H9 (cell line): ENCODE measurements at regions not wholly inside any gene's neighbourhood (a gene's known extent, or its start where the extent isn't known, plus 50 kb on each side); places are given as distances from the start of the nearest gene placed in this dataset.

ENCODE experiments used
- DNase-seq: peaks from one replicate; pipeline ENCODE4 v3.0.0-alpha.2; 2017
- H2AFZ ChIP-seq: one replicate; pipeline ENCODE4 v1.6.1; 2013; ENCODE audit warnings: mild to moderate bottlenecking, low read length, control low read depth, moderate library complexity
- H2AK5ac ChIP-seq: 2 replicates; pipeline ENCODE4 v1.6.1; 2013; ENCODE audit warnings: low read length, control low read depth, mixed read lengths; ENCODE audit not compliant: insufficient read length
- H2BK120ac ChIP-seq: one replicate; pipeline ENCODE4 v1.6.1; 2013; ENCODE audit warnings: low read depth, mild to moderate bottlenecking, low read length, control low read depth, inconsistent platforms; ENCODE audit not compliant: poor library complexity, severe bottlenecking
- H2BK12ac ChIP-seq: 2 replicates; pipeline ENCODE4 v1.6.1; 2013; ENCODE audit warnings: low read length, control low read depth, mixed read lengths, low read depth; ENCODE audit not compliant: insufficient read length
- H2BK15ac ChIP-seq: 2 replicates; pipeline ENCODE4 v1.6.1; 2013; ENCODE audit warnings: low read depth, low read length, control low read depth
- H2BK20ac ChIP-seq: one replicate; pipeline ENCODE4 v1.6.1; 2013; ENCODE audit warnings: low read depth, mild to moderate bottlenecking, low read length, control low read depth, inconsistent platforms; ENCODE audit not compliant: poor library complexity, severe bottlenecking
- H2BK5ac ChIP-seq: 2 replicates; pipeline ENCODE4 v1.6.1; 2013; ENCODE audit warnings: low read length, control low read depth, mixed read lengths; ENCODE audit not compliant: insufficient read length
- H3K14ac ChIP-seq: 2 replicates; pipeline ENCODE4 v1.6.1; 2013; ENCODE audit warnings: low read length, control low read depth; ENCODE audit not compliant: insufficient read depth
- H3K18ac ChIP-seq: 2 replicates; pipeline ENCODE4 v1.6.1; 2013; ENCODE audit warnings: low read depth, mild to moderate bottlenecking, mixed read lengths, low read length, control low read depth; ENCODE audit not compliant: insufficient read length
- H3K23ac ChIP-seq: 2 replicates; pipeline ENCODE4 v1.6.1; 2013; ENCODE audit warnings: low read length, control low read depth, mixed read lengths, low read depth; ENCODE audit not compliant: insufficient read length
- H3K23me2 ChIP-seq: 2 replicates; pipeline ENCODE4 v1.6.1; 2013; ENCODE audit warnings: low read depth, mild to moderate bottlenecking, mixed read lengths, low read length, control low read depth; ENCODE audit not compliant: insufficient read length, poor library complexity, severe bottlenecking
- H3K27ac ChIP-seq: 2 replicates; pipeline ENCODE4 v1.5.1; 2013; ENCODE audit warnings: low read length, control low read depth, mixed read lengths, low read depth; ENCODE audit not compliant: insufficient read length
- H3K27me3 ChIP-seq: 2 replicates; pipeline ENCODE4 v1.6.1; 2013; ENCODE audit warnings: low read length, control low read depth, inconsistent platforms; ENCODE audit not compliant: insufficient read depth
- H3K4ac ChIP-seq: 2 replicates; pipeline ENCODE4 v1.6.1; 2013; ENCODE audit warnings: low read depth, mild to moderate bottlenecking, control low read depth, inconsistent platforms, low read length, moderate library complexity
- H3K4me1 ChIP-seq: 2 replicates; pipeline ENCODE4 v1.6.1; 2013; ENCODE audit warnings: low read length, control low read depth, inconsistent platforms; ENCODE audit not compliant: insufficient read depth
- H3K4me2 ChIP-seq: 2 replicates; pipeline ENCODE4 v1.6.1; 2013; ENCODE audit warnings: low read length, control low read depth, mixed read lengths; ENCODE audit not compliant: insufficient read length, insufficient read depth
- H3K56ac ChIP-seq: 2 replicates; pipeline ENCODE4 v1.6.1; 2013; ENCODE audit warnings: low read depth, mild to moderate bottlenecking, mixed read lengths, low read length, control low read depth; ENCODE audit not compliant: insufficient read length
- H3K79me1 ChIP-seq: 2 replicates; pipeline ENCODE4 v1.6.1; 2013; ENCODE audit warnings: low read depth, mild to moderate bottlenecking, moderate library complexity, low read length, control low read depth, inconsistent platforms; ENCODE audit not compliant: insufficient read depth, poor library complexity, severe bottlenecking
- H3K79me2 ChIP-seq: 2 replicates; pipeline ENCODE4 v1.6.1; 2013; ENCODE audit warnings: low read length, control low read depth, inconsistent platforms; ENCODE audit not compliant: insufficient read depth
- H3K9ac ChIP-seq: 2 replicates; pipeline ENCODE4 v1.6.1; 2013; ENCODE audit warnings: low read length, control low read depth, mixed read lengths; ENCODE audit not compliant: insufficient read length; ENCODE audit errors: extremely low read depth
- H3K9me3 ChIP-seq: one replicate; pipeline ENCODE4 v1.6.1; 2013; ENCODE audit warnings: low read depth, low read length, inconsistent platforms; ENCODE audit not compliant: control insufficient read depth
- H3T11ph ChIP-seq: one replicate; pipeline ENCODE4 v1.6.1; 2013; ENCODE audit warnings: mild to moderate bottlenecking, low read length, control low read depth, inconsistent platforms
- H4K20me1 ChIP-seq: one replicate; pipeline ENCODE4 v1.6.1; 2013; ENCODE audit not compliant: control insufficient read depth, insufficient read length, insufficient read depth
- H4K5ac ChIP-seq: 2 replicates; pipeline ENCODE4 v1.6.1; 2013; ENCODE audit warnings: low read depth, mild to moderate bottlenecking, mixed read lengths, low read length, control low read depth; ENCODE audit not compliant: insufficient read length
- H4K8ac ChIP-seq: replicated peaks from 2 replicates; pipeline ENCODE4 v1.6.1; 2013; ENCODE audit warnings: low read length, control low read depth, mixed read lengths, low read depth; ENCODE audit not compliant: insufficient read length
- H4K91ac ChIP-seq: 2 replicates; pipeline ENCODE4 v1.6.1; 2013; ENCODE audit warnings: low read depth, mild to moderate bottlenecking, moderate library complexity, mixed read lengths, low read length, control low read depth; ENCODE audit not compliant: insufficient read length
- H3K27ac Mint-ChIP-seq, 3 experiments: 2 replicates in 2 of 3; 3 replicates in 1 of 3; pipeline ENCODE4 v1.8.0; 2020 to 2021; ENCODE audit warnings: mixed read lengths in 3 of 3, mild to moderate bottlenecking in 1 of 3, moderate library complexity in 1 of 3
- H3K27me3 Mint-ChIP-seq: 2 replicates; pipeline ENCODE4 v1.8.0; 2021; ENCODE audit warnings: low read depth, mild to moderate bottlenecking, moderate library complexity, mixed read lengths
- H3K36me3 Mint-ChIP-seq, 3 experiments: 2 replicates in 2 of 3; 3 replicates in 1 of 3; pipeline ENCODE4 v1.8.0; 2020 to 2021; ENCODE audit warnings: low read depth in 3 of 3, mixed read lengths in 3 of 3; ENCODE audit not compliant: insufficient read depth in 1 of 3
- H3K4me1 Mint-ChIP-seq, 2 experiments: 2 replicates each; pipeline ENCODE4 v1.8.0; 2020; ENCODE audit warnings: mixed read lengths in 2 of 2
- H3K4me3 Mint-ChIP-seq, 2 experiments: 2 replicates in 1 of 2; 3 replicates in 1 of 2; pipeline ENCODE4 v1.8.0; 2020 to 2021; ENCODE audit warnings: mild to moderate bottlenecking in 2 of 2, mixed read lengths in 2 of 2, moderate library complexity in 1 of 2
- H3K9me3 Mint-ChIP-seq, 2 experiments: 2 replicates in 1 of 2; 3 replicates in 1 of 2; pipeline ENCODE4 v1.8.0; 2020; ENCODE audit warnings: mild to moderate bottlenecking in 2 of 2, mixed read lengths in 2 of 2, moderate library complexity in 1 of 2
- WGBS: extraction: QIAGEN DNeasy Blood & Tissue Kit; methylation state at CpG from one replicate; pipeline ENCODE4 v1.1.7; 2013; ENCODE audit warnings: missing lambda C conversion rate, low lambda C conversion rate, mixed read lengths; ENCODE audit not compliant: insufficient read length; ENCODE audit errors: extremely low coverage; 5-methylcytosine and 5-hydroxymethylcytosine counted together
- TF ChIP-seq, protein P1 (sequence below): fragments of 200-600 bp; sonication (generic); conservative IDR thresholded peaks from 3 replicates; pipeline ENCODE4 v1.8.0; 2021; ENCODE audit warnings: antibody characterized with exemption, mild to moderate bottlenecking

DNA sequence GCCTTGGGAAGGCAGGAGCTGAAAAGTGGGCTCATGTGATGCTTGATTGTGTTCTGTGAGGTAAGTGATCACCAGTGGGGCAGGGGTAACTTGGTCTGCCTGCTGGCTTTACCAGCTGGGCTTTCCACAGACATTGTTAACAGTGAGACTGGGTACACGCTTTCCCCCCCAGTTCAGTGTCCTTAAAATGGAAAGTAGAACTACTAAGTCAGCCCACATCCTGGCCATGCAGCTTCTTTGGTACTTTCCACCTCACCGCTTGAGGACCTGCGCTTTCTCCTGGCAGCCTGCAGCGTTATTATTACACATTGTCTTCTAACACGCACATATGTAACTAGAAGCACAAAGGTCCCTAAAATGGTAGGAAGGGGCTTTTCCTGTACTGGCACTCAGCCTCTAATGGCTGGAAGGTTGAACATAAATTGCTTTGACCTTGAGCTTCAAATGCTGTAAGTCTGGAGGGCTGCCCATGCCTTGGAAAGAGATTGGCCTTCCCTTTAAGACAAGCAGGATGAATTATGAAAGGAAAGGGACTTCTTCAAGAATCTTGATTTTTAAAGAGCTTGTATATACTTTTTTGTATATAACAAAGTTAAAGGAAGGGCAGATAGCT lies 216.1 kb upstream of the ROPN1 start:
- TF ChIP-seq, protein P1, sequence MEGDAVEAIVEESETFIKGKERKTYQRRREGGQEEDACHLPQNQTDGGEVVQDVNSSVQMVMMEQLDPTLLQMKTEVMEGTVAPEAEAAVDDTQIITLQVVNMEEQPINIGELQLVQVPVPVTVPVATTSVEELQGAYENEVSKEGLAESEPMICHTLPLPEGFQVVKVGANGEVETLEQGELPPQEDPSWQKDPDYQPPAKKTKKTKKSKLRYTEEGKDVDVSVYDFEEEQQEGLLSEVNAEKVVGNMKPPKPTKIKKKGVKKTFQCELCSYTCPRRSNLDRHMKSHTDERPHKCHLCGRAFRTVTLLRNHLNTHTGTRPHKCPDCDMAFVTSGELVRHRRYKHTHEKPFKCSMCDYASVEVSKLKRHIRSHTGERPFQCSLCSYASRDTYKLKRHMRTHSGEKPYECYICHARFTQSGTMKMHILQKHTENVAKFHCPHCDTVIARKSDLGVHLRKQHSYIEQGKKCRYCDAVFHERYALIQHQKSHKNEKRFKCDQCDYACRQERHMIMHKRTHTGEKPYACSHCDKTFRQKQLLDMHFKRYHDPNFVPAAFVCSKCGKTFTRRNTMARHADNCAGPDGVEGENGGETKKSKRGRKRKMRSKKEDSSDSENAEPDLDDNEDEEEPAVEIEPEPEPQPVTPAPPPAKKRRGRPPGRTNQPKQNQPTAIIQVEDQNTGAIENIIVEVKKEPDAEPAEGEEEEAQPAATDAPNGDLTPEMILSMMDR = no peak
- H3K4me3 Mint-ChIP-seq = no peak overlapping the region
- no peak overlapping the region for H3K23ac ChIP-seq
- no peak overlapping the region for H3K4ac ChIP-seq
- no peak overlapping the region for H2AK5ac ChIP-seq
- H3K79me2 ChIP-seq = no peaks in the 10 kb centered on the region
- no peak overlapping the region for H3K27ac Mint-ChIP-seq
- no CpG with 5 or more reads among the region's 5 CpGs for WGBS
- H3T11ph ChIP-seq = no peak overlapping the region
- H3K36me3 Mint-ChIP-seq = no peaks in the 10 kb centered on the region
- no peaks in the 10 kb centered on the region for H3K9me3 ChIP-seq
- H3K56ac ChIP-seq = no peak overlapping the region
- H3K27me3 Mint-ChIP-seq = no peaks in the 10 kb centered on the region; the same call in 1 of the 2 replicates
- H4K20me1 ChIP-seq = no peaks in the 10 kb centered on the region
- H3K79me1 ChIP-seq = no peaks in the 10 kb centered on the region
- no peak overlapping the region for H2BK20ac ChIP-seq
- no peak overlapping the region for H2BK15ac ChIP-seq
- H3K14ac ChIP-seq = no peak overlapping the region
- H3K27ac ChIP-seq = no peak overlapping the region
- H3K4me2 ChIP-seq = no peak overlapping the region
- H2BK5ac ChIP-seq = no peak overlapping the region
- DNase-seq = no peak
- no peak overlapping the region for H4K8ac ChIP-seq
- H2BK12ac ChIP-seq = no peak overlapping the region
- H3K18ac ChIP-seq = no peak overlapping the region
- H3K27me3 ChIP-seq = no peaks in the 10 kb centered on the region; the same call in 1 of the 2 replicates
- no peaks in the 10 kb centered on the region for H3K23me2 ChIP-seq
- H3K4me1 Mint-ChIP-seq = peaks cover 11 to 21% of the 10 kb centered on the region in 2 experiments
- no peak overlapping the region for H4K5ac ChIP-seq
- H2BK120ac ChIP-seq = no peak overlapping the region
- no peaks in the 10 kb centered on the region for H3K9me3 Mint-ChIP-seq
- H4K91ac ChIP-seq = no peak overlapping the region
- no peaks in the 10 kb centered on the region for H3K4me1 ChIP-seq
- H3K9ac ChIP-seq = no peak overlapping the region
- no peak overlapping the region for H2AFZ ChIP-seq
